HG03457 (cell line): ENCODE measurements at regions not wholly inside any gene's neighbourhood (a gene's known extent, or its start where the extent isn't known, plus 50 kb on each side); places are given as distances from the start of the nearest gene placed in this dataset.
"Not testable (repeated sequence)": the region's sequence is repeated elsewhere in the genome, so short reads cannot be mapped to it uniquely, and the experiment has no call there.

Experiments
- ATAC-seq: cut with Tn5 transposase; IDR thresholded peaks from one replicate; pipeline ENCODE4 v1.9.1; 2021; ENCODE audit warnings: moderate number of reproducible peaks; ENCODE audit not compliant: unreplicated experiment

- ATAC-seq = no peak
Observed at GRCh38 chr5:120813551-120813950, 349.5 kb downstream of the PRR16 start.

GRCh38 chr5:120817044-120817985, 353.2 kb downstream of the PRR16 start:
- ATAC-seq = no peak

GRCh38 chr5:120818128-120818527, 354.0 kb downstream of the PRR16 start:
- no peak for ATAC-seq

DNA sequence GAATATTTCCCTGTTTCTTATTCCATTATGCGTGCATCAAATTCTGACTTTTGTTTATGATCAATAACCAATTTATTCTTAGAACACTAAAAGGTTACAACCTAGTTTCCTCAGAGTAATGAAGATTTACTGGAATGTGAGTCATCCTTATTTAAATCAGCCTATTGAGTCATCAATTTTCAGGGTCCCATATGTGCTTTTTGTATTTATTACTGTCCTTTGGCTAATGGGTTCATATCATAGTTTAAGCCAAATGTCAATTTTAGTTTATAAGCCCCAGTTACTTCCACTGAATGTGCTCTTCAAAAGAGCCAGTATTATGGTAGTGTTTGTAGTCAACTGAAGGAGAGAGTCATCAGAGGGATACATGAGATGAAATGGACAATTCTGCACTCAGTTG, 359.2 kb downstream of the PRR16 start:
- ATAC-seq = no peak

DNA sequence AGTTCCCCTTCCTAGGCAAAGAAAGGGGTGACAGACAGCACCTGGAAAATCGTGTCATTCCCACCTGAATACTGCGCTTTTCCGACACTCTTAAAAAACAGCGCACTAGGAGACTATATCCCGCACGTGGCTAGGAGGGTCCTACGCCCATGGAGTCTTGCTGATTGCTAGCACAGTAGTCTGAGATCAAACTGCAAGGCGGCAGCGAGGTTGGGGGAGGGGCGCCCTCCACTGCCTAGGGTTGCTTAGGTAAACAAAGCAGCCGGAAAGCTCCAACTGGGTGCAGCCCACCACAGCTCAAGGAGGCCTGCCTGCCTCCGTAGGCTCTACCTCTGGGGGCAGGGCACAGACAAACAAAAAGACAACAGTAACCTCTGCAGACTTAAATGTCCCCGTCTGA, 367.5 kb downstream of the PRR16 start:
- not testable (repeated sequence) for ATAC-seq

- ATAC-seq = no peak
Observed at GRCh38 chr5:120841830-120842229, 377.7 kb downstream of the PRR16 start.

- ATAC-seq = no peak
Observed at GRCh38 chr5:120843390-120843980, 379.4 kb downstream of the PRR16 start.

DNA sequence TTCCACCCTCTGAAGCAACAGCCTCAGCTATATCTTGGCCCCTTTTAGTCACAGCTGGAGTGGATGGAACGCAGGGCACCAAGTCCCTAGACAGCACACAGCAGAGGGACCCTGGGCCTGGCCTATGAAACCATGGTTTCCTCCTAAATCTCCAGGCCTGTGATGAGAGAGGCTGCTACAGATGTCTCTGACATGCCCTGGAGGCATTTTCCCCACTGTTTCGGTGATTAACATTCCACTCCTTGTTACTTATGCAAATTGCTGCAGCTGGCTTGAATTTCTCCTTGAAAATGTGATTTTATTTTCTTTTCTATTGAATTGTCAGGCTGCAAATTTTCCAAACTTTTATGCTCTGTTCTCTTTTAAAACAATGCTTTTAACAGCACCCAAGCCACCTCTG, 384.8 kb downstream of the PRR16 start:
- no peak for ATAC-seq

DNA sequence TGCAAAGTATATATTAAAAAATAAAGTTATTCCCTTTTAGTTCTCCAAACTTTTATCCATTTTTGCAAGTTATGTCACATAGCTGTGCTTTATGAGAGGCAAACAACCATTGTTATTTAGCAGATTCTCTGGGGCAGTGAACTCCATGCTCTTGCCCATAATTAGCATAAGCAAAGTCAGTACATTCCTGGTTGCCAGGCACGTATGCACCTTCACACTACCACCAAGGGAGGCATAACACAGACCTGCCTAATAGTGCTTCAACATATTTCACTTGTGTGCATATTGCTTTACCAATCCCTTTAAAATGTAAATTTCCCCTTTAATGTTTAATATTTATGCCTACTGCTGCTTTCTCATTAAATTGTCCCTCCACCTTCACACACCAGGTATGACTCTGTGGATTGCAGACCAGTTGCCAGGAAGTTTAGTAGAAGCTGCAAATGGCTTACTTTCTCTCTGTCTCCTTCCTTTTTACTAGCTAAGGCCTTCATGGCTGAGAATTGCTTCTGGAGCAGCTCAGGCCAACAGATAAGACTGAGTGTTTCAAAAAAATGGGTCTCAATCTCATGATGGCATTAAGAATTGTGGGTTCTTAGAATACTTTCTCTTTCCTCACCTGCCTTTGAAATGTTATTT, 388.2 kb downstream of the PRR16 start:
- ATAC-seq = no peak

DNA sequence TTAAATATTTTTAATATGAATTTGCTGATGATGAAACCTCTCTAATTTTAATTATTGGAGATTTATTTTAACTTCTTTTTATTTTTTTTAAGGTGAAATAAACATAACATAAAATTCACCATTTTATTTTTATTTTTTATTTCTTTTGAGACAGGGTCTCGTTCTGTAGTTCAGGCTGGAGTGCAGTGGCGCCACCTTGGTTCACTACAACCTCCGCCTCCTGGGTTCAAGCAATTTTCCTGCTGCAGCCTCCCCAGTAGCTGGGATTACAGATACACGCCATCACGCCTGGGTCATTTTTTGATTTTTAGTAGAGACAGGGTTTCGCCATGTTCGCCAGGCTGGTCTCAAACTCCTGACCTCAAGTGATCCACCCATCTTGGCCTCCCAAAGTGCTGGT, 402.9 kb downstream of the PRR16 start:
- ATAC-seq = no peak

DNA sequence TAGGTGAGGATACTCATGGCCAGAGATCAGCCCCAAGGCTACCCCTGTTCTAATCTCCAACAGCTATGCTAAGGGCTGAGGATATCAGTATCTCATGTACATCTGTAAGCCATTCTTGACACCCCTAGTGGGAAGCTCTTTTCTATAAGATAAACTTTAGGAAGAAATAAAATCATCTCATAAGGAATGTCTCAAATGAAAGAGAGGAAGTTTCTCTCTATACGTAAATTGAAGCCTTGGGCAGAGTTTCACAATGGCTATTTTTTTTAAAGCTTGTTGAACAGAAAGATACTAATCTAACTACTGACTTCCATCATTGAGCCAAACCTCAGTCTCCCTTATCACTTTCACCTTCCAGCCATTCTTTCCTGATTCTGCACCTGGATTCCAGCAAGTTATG, 405.7 kb downstream of the PRR16 start:
- no peak for ATAC-seq

GRCh38 chr5:120872297-120872696, 408.2 kb downstream of the PRR16 start:
- ATAC-seq = no peak

DNA sequence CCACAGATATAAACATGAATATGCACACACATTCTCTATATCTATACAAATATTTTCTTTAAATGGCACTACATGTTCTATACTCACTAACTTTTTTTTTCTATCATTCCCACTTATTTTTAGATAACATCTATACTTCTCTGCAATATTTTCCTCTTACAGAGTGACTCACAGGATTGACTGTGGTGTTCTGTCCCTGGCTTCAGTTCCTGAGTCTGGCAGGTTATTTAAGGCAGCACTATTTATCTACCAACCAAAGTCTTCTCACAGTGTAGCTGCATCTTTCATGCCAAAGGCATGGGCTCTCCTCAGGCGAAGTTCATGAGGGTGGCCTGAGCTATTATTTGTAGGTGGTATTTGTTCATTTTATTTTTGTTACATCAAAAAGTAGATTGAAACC, 409.0 kb downstream of the PRR16 start:
- no peak for ATAC-seq

DNA sequence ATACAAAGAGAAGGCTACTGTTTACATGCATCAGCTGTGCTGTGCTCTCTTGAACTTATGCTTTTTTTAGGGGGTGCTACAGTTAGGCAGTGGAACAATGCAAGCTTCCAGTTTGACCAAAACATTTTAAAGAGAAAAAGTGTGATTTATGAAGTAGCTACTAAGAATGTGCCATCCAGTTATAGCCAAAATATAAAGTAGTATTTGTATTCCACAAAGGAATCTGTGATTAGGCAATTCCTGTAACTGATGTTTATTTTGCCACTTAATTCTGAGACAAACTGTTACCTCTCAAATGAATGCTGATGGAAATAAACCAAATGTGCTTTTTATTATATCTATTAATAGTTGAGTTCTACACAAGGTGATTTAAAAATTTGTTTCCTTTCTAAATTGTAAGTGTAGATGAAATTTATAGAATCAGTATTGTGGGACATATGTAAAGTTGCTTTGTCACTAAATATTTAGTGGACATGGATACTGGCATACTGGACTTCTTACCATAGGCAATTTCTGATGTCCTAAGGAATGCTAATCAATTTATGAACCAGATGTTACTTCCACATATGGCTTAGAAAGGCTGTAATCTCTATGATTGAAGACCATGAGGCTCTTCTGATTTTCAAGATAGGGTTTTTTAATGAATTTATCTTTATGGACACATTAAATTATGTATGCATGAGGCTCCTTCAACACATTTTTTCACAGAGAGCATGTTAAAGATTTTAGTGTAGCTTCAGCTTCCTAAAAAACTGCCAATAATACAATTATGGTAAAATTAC, 410.2 kb downstream of the PRR16 start:
- ATAC-seq = no peak

DNA sequence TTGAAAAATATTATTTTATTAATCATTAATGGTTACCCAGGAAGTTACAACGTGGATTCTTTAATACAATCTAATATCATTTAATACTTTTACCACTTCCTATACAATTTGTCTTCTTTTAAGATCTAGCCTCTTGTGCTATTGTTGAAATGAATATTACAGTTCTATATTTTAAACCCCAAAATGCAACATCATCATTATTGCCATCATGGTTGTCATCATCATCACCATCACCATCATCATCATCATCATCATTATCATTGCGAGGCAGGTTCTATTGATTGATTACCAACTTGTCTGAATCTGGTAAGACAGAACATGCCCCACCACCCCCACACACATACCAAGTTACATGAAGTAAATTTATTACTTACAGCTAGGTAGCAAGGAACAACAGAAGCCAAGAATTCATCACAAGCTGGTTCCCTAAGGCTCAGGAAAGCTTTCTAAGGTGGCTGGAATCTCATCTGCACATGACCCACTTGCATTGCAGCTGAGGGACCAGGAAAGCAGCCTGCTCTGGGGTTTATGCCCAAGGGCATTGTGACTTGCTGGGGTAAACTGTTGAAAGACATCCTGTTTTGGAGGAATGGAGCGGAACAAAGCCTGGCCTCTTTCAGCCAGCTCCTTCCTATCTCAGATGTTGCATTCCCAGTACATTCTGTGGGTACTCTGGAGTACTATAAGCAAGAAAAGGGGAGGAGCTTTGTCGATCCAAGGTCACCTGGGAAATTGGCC, 418.1 kb downstream of the PRR16 start:
- no peak for ATAC-seq

DNA sequence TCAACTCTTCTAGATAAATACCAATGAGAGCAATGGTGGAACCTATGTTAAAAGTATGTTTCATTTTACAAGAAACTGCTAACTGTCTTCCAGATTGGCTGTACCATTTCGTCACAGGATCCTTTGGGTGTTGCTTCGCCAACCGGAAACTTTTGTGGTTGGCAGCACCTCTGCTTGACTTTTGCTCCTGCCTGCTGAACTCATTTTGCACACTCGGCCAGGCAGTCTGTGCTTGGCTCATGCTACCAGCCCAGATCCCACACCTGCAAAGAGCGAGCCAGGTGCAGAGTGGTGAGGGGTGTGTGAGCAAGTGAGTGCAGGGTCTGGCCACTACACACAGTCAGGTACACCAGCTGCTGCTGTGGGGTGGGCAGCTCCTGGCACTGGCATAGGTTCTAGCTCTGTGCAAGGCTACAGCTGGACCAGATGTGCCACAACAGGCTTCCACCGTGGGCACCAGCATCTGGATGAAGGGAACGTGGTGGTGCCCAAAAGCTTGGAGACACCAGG, 422.3 kb downstream of the PRR16 start:
- no peak for ATAC-seq

- ATAC-seq = no peak
Observed at GRCh38 chr5:120895660-120896059, 431.6 kb downstream of the PRR16 start.

DNA sequence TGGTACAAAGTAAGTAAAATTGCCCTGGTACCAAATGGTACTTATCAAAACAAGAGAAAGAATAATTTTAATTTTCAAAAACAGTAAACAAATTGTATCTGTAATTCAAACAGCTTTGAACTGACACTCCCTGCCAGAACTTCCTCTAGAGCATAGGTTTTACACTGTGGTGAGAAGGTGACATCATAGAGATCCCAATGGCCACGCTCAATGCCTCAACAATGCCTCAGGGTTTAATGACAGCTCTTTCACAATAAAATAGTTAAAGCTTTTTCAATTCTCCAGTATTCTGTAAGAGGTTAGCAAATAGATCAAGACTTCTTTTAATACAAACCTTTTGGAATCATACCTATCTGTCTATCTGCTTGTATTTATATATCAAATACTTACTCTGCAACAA, 437.1 kb downstream of the PRR16 start:
- no peak for ATAC-seq

DNA sequence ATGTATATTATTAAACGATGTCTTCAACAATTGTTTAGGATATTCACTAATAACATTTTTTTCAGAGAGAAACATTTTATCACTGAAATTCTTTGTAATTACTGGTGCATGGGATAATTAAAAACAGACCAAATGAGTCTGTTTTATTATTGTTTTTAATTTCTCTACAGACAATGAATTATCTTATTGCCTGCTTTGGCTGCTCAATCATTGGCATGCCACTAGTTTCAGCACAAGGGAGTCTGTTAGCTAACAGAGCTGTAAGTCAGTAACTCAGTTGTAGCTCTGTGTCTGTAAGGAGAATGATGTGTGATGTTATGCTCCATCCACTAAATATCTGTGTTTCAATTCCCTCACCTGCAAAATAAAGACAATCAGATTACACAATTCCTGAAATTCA, 443.9 kb downstream of the PRR16 start:
- ATAC-seq = no peak

DNA sequence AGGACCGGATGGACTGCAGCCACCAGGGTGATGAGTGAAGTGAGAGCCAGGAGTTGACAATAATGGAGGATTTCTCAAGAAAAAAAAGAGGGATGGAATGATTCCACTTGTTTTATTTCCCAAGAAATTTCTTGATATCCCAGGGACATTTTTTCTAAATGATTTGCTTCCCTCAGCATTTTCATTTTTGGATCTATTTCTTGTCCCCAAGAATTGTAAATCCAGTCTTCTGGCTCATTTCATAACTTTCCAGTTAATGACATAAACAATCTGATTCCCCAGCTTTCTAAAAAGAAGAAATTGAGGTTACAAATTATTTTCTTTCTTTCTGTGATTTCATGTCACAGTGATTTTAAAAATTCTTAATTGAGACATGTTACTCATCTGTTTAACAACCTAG, 446.5 kb downstream of the PRR16 start:
- ATAC-seq = no peak
